NCI-H526 treated with DMSO at 0.1 percent for 48 hours (cell line): ENCODE measurements at regions not wholly inside any gene's neighbourhood (a gene's known extent, or its start where the extent isn't known, plus 50 kb on each side); places are given as distances from the start of the nearest gene placed in this dataset.

ENCODE experiments used
- DNase-seq: peaks from one replicate; lab custom pipeline; 2025; lab: John Stamatoyannopoulos, UW

- DNase-seq: no peak
Observed at GRCh38 chr11:33646629-33647028, 54.0 kb downstream of the C11orf91 start.

- DNase-seq: no peak
Observed at GRCh38 chr11:33646168-33646567, 54.5 kb downstream of the C11orf91 start.

GRCh38 chr11:33645686-33646085 is 54.9 kb downstream of the C11orf91 start:
- no peak for DNase-seq

GRCh38 chr11:33643167-33643824 is 57.3 kb downstream of the C11orf91 start:
- no peak for DNase-seq

- no peak for DNase-seq
Observed at GRCh38 chr11:33642461-33643166, 58.0 kb downstream of the C11orf91 start.

GRCh38 chr11:33640730-33641371 is 59.8 kb downstream of the C11orf91 start:
- no peak for DNase-seq

- no peak for DNase-seq
Observed at GRCh38 chr11:33638608-33639007, 62.0 kb downstream of the C11orf91 start.

- DNase-seq: no peak
Observed at GRCh38 chr11:33636104-33636503, 64.5 kb downstream of the C11orf91 start.

GRCh38 chr11:33635161-33635560 is 65.5 kb downstream of the C11orf91 start:
- DNase-seq: no peak

GRCh38 chr11:33634291-33634834 is 66.3 kb downstream of the C11orf91 start:
- DNase-seq: no peak

- no peak for DNase-seq
Observed at GRCh38 chr11:33633251-33634003, 67.2 kb downstream of the C11orf91 start.

GRCh38 chr11:33631749-33632091 is 68.9 kb downstream of the C11orf91 start:
- no peak for DNase-seq

- no peak for DNase-seq
Observed at GRCh38 chr11:33630936-33631748, 69.5 kb downstream of the C11orf91 start.

- DNase-seq: no peak
Observed at GRCh38 chr11:33624083-33624482, 76.5 kb downstream of the C11orf91 start.

GRCh38 chr11:33622806-33623205 is 77.8 kb downstream of the C11orf91 start:
- no peak for DNase-seq

- no peak for DNase-seq
Observed at GRCh38 chr11:33622186-33622585, 78.4 kb downstream of the C11orf91 start.

- no peak for DNase-seq
Observed at GRCh38 chr11:33620423-33621171, 80.0 kb downstream of the C11orf91 start.

GRCh38 chr11:33618956-33619355 is 81.7 kb downstream of the C11orf91 start:
- no peak for DNase-seq

GRCh38 chr11:33618351-33618710 is 82.3 kb downstream of the C11orf91 start:
- no peak for DNase-seq

- no peak for DNase-seq
Observed at GRCh38 chr11:33617672-33618350, 82.8 kb downstream of the C11orf91 start.
